Testis (tissue), 2 donors: ENCODE measurements at regions not wholly inside any gene's neighbourhood (a gene's known extent, or its start where the extent isn't known, plus 50 kb on each side); places are given as distances from the start of the nearest gene placed in this dataset.
"Not testable (repeated sequence)": the region's sequence is repeated elsewhere in the genome, so short reads cannot be mapped to it uniquely, and the experiment has no call there.

Source experiments
- POLR2A ChIP-seq: fragments of 450-650 bp; IDR thresholded peaks from one replicate; pipeline ENCODE4 v1.6.1; 2017; ENCODE audit warnings: antibody characterized with exemption, mild to moderate bottlenecking, moderate library complexity
- TF ChIP-seq, protein P1 (sequence below), 3 experiments: fragments of 450-650 bp in 2 of 3; fragments of 200-600 bp in 1 of 3; sonication (generic) in 1 of 3; IDR thresholded peaks; one replicate each; pipeline ENCODE4 v1.5.1; 2016 to 2019; ENCODE audit warnings: antibody characterized with exemption in 3 of 3, mild to moderate bottlenecking in 2 of 3, moderate library complexity in 1 of 3

DNA sequence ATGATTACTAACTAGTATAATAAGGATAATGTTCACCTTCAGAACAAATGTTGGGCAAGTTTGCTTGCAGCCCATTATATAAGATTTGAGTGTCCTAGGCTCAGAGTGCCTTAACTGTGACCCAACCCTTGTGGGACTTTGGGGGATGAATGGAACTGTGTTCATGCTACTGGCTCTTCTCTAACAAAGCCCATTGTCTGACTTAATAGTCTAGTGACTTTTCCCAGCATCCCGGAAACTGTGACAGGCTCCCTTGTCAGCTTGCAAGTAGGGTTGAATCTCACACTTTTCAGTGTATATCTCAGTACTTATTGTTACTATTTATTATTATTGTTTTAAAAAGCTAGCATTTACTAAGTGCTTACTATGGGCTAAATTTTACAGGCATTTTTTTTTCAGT is 729.2 kb downstream of the PRIM2 start:
- TF ChIP-seq, protein P1, sequence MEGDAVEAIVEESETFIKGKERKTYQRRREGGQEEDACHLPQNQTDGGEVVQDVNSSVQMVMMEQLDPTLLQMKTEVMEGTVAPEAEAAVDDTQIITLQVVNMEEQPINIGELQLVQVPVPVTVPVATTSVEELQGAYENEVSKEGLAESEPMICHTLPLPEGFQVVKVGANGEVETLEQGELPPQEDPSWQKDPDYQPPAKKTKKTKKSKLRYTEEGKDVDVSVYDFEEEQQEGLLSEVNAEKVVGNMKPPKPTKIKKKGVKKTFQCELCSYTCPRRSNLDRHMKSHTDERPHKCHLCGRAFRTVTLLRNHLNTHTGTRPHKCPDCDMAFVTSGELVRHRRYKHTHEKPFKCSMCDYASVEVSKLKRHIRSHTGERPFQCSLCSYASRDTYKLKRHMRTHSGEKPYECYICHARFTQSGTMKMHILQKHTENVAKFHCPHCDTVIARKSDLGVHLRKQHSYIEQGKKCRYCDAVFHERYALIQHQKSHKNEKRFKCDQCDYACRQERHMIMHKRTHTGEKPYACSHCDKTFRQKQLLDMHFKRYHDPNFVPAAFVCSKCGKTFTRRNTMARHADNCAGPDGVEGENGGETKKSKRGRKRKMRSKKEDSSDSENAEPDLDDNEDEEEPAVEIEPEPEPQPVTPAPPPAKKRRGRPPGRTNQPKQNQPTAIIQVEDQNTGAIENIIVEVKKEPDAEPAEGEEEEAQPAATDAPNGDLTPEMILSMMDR (IDR thresholded peaks at IDR 0.05): not testable (repeated sequence)
- not testable (repeated sequence) for TF ChIP-seq POLR2A
